DMS153 (cell line): ENCODE measurements at regions not wholly inside any gene's neighbourhood (a gene's known extent, or its start where the extent isn't known, plus 50 kb on each side); places are given as distances from the start of the nearest gene placed in this dataset.
"Not testable (repeated sequence)": the region's sequence is repeated elsewhere in the genome, so short reads cannot be mapped to it uniquely, and the experiment has no call there.

Source experiments
- DNase-seq: peaks from one replicate; lab custom pipeline; 2025; lab: John Stamatoyannopoulos, UW

DNA sequence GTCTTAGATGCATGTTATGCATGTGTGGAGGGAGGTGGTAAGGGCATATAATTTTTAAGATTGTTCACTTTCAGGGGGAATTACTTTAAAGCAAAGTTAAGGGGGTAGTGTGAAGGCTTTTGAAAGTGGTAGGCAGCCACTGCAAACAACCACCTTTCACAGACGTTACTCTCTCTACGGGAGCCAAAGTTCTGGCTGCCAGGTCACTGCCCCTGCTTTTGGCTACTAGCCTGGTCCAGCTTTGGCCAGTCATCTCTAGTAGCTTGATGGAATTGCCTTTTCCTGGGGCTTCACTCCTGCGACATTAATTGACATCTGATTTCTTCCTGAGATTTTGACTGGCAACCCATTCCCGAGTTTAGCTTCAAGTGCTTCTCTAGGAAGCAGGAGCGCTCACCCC lies 397.5 kb downstream of the CDH11 start:
- no peak for DNase-seq

DNA sequence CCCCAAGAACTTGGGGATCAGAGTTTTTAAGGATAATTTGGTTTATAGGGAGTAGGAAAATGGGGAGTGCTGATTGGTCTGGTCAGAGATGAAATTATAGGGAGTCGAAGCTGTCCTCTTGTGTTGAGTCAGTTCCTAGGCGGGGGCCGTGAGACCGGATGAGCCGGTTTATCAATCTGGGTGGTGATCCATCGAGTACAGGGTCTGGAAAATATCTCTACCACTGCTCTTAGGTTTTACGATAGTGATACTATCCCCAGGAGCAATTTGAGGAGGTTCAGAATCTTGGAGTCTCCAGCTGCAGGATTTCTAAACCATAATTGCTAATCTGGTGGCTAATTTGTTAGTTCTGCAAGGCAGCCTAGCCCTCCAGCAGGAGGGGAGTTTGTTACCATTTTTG lies 403.4 kb downstream of the CDH11 start:
- DNase-seq = no peak

DNA sequence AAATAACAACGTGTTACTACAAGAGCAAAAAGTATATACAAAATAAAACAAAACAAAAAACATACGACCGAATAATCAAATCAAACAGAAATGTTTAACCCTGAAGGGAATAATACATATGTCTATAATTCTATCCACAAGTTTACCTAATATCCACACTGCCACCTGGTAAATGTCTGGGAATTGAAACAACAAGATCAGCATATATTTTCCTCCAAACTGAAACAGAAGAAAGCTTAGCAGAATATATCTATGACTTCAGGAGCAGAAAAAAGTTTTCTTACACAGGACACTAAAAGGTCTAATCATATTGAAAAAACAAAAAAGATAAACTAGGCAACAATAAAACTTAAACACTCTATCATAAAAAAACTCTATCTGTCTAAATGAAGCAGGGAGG lies 404.0 kb downstream of the CDH11 start:
- DNase-seq = no peak

DNA sequence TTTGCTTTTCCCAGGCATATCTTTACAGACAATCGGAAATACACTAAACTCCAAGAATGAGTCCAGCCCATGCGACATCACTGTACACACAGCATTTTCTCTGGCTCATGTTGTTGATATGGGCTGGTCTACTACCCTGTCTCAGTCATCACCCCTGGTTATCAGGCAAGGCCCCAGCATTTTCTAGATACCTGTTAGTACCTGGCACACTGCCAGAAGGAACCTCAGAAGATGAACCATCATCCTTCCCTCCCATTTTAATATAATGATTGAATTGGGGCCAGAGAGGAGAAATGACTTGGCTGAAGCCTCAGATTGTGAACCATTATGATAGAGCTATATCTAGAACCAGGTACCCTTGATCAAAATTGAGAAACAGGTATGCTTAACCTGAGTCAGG lies 406.2 kb downstream of the CDH11 start:
- DNase-seq = no peak

DNA sequence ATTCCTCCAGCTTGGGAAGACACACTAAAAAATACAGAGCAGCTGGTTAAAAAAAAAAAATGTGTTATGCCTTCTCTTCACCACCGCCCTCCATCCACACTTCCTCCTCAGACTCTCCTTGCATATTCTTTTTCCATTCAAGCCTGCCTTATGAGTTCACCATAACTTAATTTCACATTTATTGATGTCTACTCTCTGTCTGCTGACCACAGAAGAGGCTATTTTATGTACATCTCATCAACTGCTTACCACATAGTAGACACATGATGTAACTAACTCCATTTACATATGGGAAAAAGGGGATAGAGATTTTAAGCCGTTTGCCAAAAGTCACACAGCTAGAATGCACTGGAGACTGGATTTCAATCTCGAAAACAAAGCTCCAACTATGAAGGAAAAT lies 409.8 kb downstream of the CDH11 start:
- DNase-seq = no peak

DNA sequence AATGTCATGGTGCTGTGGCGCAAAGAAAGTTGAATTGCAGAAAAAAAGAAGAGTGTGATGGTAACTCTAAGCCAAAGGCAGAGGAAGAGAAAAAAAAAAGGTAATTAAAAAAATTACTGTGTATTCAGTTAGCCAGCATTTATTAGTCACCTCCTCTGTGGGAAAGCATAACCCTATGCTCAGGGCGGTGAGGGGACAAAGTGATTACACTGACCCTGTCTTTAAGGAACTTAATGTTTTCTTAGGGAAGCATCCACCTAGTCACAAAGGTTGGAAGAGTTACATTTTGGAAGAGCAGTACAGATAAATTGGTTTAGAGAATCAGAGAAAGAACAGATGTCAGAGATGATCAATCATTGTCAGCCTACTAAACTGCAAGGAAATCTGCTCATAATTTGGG lies 410.3 kb downstream of the CDH11 start:
- DNase-seq = no peak

DNA sequence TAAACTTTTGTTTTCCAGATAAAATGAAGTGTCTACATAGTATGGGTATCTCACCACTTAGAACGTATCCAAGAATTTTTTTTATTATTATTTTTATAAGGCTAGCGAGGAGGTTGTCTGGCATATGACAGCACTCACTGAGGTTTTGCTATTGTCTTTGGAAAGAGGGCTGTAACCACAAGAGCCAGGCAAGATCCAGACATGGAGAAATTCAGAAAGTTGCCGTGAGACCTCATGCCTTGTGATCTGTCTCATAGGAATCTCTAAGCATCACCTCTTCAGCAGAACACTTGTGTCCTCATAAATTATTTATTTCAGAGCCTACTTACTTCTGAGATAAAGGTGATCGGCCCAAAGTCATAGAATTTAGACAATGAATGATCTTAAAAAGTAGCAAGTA lies 410.8 kb downstream of the CDH11 start:
- no peak for DNase-seq

DNA sequence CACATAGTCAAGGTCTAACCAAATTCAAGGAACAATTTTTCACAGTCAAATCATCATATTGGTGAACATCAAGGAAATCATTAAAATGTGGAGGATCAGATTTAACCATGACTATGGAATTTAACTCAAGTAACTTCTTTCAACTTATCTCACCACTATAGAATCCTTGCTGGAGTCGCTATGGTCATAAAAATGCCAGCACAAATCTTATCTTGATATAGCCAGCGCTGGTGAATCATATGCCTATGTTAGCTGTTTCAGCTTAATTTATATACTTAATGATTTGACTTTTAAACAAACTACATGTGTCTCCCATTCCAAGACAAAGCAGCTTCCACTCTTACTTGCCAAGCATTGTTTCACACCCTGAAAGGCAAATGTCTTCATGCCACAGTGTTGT lies 416.4 kb downstream of the CDH11 start:
- no peak for DNase-seq

DNA sequence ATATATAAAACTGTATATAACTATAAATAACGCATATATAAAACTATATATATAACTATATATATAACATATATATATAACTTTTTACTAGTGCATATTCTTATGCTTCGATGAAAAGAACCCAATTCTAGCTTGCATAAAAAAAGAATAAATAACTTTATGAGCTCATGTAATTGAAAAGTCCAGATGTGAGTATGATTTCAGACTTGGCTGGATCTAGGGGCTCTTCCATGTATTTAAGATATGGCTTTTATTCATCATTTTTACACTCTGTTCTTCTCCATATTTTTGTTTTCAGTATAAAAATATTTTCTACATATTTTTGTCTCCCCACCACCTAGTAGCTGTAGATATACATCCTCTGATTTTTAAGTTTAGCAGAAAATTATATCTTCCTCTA lies 417.5 kb downstream of the CDH11 start:
- no peak for DNase-seq

DNA sequence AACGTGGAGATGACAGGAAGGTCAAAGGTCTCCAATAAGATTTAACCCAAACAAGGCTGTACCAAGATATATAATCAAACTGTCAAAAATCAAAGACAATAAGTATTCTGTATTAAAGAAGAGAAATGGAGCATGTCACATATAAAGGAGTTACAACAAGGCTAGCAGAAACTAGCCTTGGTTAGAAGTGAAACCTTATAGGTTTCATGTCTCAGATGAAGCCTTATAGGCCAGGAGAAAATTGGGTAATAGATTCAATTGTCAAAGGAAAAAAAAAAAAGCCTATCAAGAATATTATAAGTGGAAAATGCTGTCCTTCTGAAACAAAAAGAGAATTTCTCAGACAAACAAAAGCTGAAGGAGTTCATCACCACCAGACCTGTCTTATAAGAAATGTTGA lies 419.4 kb downstream of the CDH11 start:
- DNase-seq = no peak

DNA sequence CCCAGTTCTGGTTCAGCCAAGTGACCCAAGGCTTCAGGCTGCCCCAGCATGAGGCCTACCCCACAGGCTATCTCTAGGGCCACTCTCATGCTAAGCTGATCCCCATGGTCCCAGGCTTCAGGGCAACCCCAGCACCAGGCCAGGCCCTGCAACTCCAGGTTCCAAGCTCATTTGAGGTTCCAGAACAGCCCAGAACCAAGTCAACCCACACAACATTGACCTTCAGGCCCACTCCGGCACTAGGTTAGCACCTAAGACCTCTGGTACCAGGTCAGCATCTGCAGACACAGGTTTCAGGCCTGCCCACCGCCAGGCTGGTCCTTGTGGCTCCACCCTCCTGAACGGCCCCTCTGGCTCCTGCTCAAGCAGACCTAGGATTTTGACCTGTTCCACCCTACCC lies 421.2 kb downstream of the CDH11 start:
- DNase-seq = no peak

DNA sequence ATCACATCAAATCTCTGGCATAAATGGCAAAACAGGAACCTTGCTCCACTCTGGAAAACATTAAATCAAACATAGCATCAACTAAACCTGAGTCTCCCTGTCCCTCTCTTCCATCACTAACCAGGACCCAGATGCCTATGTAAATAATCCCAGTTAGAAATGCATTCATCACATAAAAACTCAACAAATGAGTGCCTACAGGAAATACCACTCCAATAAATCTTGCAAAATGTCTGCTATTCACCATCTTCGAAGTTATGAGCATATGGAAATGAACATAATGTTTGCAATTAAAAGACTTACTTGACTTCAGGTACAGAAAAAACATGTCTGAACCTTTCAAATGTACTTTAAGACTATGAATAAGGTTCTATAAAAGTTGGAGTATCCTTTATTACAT lies 425.0 kb downstream of the CDH11 start:
- no peak for DNase-seq

DNA sequence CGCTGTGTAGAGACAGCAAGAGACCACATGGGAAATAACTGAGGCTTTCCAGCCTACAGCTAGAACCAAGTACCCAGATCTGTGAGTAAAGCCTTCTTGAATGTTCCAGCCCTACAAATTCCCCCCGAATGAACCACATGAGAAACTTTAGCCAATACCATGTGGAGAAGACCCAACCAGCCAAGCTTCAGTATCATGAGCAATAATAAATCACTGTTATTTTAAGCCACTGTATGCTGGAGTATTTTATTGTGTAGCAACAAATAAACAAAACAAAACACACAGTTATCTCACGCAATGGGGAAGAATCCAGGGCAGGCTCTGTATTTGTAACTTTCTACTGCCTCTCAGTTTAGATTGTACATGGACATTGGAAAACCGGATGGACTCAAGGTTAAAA lies 426.2 kb downstream of the CDH11 start:
- no peak for DNase-seq

DNA sequence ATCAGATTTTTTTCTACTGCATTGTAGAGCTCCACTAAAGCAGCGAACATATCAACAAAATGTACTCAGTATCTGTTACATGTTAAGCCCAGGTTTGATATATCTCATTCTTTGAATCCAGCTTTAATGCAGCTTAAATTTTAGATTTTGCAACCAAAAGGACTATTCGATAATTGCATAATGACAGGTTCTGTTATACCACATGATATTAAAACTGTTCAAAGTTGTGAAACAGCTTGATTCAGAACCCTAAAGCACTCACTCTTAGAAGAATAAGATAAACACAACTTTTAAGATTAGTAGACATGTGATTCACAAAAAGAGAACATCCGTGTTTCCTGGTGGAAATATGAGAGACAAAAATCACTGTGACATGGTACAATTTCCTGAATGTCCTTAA lies 427.9 kb downstream of the CDH11 start:
- DNase-seq = no peak

DNA sequence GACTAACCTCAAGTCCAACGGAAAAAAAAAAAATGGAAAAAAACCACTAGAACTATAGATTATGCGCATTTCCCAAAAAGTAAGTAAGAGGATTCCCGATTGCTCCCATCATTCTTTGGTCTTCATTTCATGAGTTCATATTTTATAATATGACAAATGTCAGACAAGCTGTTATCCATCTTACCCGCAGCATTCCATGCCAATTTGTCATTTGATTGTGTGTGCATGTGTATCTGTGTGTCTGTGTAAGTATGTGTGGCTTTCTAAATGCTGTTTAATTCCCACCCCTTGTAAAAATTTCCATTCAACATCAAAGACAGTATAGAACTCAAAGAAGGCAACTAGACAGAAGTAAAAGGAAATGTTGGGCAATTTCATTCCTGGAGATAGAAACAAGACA lies 434.1 kb downstream of the CDH11 start:
- no peak for DNase-seq

DNA sequence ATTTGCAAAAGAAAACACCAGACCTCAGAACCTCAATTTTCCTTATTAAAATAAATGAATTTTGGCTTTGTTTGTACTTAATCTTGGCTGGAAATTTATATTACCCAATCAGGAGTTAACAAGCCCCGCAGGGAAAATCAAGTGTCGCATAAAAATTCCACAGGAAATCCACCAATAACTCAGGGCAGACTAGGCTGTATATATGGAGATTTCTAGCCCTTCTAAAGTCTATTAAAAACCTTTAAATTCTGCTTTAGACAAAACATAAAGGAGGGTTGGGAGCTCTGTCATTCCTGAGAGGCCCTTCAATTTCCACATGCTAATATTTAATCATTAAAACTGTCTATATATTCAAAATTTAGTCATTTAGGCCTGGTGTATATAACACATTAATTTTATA lies 434.7 kb downstream of the CDH11 start:
- DNase-seq = no peak

DNA sequence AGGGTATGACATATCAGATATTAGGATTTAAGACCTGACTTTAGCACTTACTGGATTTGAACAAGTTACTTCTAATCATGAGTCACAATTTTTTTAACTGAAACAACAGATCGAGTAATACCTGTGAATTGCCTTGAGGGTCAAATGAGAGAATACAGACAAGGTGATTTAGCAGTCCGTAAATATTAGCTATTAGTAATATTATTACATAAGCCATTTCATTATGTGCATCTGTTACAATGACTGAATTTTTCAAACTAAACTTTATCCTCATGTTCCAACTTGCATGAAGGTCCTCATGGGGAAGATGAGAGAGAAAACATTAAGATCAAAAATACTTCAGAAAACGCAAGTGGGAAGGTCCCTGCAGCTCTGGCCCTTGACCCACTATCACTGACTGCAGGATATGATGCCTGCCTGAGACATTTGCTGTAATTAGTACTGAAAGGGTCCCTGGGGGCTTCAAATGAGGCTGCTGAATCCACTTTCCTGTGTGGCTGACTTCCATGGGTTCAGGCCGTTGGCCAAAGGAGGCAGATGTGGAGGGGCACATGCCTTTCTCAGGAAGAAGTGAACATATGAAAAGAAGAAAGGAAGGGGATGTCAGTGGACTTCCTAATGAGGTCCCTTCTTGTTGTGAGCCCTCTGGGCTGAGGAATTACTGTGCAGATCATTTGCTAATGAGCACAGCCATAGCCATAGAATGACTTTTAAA lies 441.7 kb downstream of the CDH11 start:
- no peak for DNase-seq

DNA sequence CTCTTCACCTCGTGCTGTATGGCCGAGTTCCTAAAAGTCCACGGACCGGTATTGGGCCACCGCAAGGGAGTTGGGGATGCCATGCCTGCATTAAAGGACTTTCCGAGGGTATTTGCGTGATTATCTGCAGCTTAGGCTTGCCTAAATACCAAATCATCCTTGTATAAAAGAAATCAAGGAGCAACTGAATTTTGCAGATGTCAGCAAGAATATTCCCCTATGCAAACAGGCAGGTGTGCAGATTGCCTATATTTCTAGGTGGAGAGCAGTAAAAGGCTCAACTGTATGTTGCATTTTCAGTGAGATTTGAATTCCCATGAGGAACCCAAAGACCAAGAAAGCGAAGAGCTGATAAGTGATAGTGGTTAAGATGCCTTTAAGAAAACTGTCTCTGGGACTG lies 452.3 kb downstream of the CDH11 start:
- no peak for DNase-seq

DNA sequence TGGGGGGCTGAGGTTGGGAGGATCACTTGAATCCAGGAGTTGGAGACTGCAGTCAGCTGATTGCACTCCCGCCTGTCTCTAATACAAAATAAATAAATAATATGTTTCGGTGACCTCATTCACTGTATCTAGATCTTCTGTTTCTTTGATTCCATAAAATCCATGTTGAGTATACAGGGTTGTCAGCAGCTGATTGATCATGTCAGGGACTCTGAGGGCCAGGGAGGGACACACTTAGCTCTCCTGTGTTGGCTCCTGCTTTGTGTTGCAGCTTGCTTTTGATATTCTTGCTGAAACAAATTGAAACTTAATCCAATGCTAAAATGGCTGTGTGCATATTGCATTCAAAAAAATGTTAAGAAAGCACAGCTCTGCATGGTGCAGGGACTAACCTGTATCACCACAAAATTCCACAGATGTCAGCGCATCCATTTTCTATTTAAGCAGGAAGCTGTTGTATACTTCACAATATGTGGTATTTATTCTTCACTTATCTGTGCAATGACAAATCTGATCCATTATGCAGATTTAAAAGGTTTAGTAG lies 454.5 kb downstream of the CDH11 start:
- no peak for DNase-seq

DNA sequence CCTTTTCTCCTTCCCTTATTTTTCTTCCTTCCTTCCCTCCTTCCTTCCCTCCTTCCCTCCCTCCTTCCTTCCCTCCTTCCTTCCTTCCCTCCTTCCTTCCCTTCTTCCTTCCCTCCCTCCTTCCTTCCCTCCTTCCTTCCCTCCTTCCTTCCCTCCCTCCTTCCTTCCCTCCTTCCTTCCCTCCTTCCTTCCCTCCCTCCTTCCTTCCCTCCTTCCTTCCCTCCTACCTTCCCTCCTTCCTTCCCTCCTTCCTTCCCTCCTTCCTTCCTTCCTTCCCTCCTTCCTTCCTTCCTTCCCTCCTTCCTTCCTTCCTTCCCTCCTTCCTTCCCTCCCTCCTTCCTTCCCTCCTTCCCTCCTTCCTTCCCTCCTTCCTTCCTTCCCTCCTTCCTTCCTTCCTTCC lies 459.6 kb downstream of the CDH11 start:
- not testable (repeated sequence) for DNase-seq

DNA sequence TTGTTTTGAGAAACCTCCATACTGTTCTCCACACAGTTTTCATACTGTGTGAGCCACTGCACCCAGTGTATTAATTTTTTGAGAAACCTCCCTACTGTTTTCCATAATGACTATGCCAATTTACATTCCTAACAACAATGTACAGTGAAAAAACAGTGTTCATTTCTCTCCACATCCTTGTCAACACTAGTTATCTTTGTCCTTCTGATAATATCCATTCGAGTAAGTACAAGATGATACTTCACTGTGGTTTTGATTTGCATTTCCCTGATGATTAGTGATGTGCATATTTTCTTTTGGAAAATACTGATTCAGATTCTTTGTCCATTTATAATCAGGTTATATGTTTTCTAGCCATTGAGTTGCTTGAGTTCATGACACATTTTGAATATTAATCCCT lies 462.0 kb downstream of the CDH11 start:
- no peak for DNase-seq

DNA sequence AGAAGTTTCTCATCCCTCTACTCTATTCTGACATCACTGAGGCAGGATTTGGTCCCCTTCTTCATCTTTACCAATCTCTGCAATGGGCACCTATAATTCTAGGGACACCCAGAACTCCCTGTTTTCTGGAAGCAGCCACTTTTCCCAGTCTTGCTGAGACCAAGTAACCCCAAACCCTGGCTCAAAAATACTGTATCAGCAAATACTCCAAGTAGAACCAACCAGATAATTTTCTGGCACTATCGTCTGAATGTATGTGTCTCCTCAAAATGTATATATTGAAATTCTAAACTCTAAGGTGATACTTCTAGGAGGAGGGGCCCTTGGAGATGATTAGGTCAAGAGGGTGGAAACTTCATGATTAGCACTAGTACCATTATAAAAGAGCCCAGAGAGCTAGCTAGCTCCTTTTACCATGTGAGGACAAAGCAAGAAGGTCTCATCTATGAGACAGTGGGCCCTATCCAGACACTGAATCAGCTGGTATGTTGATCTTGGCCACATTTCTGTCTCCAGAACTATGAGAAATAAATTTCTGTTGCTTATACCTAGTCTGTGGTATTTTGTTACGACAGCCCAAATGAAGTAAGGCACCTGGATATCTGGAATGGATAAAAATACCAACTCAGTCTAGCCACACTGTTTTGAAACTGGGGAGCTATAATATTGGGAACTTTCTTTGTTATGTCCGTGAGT lies 464.4 kb downstream of the CDH11 start:
- DNase-seq = no peak

DNA sequence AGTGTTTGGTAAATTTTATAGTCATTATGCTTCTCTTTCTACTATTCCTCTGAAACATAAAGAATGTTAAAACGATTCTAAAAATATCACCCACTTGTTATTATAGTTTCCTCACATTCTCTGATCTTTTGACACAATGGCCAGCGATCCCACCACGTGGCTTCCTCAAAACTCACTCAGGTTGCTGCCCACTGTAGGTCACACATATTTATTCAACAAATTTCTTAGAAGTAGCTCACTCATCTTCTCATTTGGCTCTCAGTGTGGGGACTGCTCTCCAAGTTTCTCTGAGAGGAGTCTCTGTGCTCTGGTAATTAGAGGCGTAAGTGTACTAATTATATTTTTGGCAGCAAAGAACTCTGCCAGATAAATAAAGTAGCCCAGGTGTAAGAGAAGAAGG lies 465.4 kb downstream of the CDH11 start:
- no peak for DNase-seq

DNA sequence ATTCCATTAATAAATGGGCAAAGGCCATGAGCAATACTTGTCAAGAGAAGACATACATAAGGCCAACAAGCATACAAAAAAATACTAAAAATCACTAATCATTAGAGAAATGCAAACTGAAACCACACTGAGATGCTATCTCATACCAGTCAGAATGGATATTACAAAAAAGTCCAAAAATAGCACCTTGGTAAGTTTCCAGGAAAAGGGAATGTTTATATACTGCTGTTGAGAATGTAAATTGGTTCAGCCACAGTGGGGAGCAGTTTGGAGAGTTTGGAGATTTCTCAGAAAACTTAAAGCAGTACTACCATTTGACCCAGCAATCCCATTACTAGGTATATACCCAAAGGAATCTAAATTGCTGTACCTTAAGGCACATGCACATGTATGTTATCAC lies 467.7 kb downstream of the CDH11 start:
- DNase-seq = no peak
